ENCODE measurements at regions not wholly inside any gene's neighbourhood (a gene's known extent, or its start where the extent isn't known, plus 50 kb on each side); places are given as distances from the start of the nearest gene placed in this dataset.

DNA sequence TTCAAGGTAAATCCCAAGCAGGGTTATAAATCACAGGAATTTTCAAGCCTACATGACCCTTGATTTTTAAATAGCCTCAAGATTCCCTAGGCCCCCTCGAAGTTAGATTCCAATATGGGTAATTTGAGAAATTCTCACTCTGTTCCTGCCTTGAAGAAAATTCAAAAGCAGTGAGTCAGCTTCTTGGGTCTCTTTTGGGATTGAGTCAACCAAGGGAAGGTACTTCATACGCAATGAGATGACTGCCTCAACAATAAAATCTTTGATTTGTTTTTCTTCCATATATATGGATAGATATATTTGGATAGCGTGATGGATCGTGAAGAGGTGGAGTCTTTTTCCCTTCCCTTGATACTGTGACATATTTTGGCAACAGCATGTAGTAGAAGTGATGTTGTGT lies 180.4 kb upstream of the ATP2B1 start:
- no peak overlapping the region for H3K23ac ChIP-seq (ENCODE audit: insufficient read length, low read depth, low read length)
- H3K56ac ChIP-seq (ENCODE audit: insufficient read length, low read depth, low read length) = no peak overlapping the region
- H3K4me3 Mint-ChIP-seq = no peak overlapping the region
- no peak overlapping the region for H3K4me2 ChIP-seq (ENCODE audit: insufficient read depth, insufficient read length, low read length)
- H2BK12ac ChIP-seq (ENCODE audit: insufficient read length, low read depth, low read length) = no peak overlapping the region
- no peak overlapping the region for H2AFZ ChIP-seq (ENCODE audit: low read length)
- H3K4me1 ChIP-seq (ENCODE audit: insufficient read depth, low read length) = peaks cover 2% of the 10 kb centered on the region; the same call in 1 of the 2 replicates
- H4K5ac ChIP-seq (ENCODE audit: insufficient read length, low read depth, low read length) = no peak overlapping the region
- peaks cover 3% of the 10 kb centered on the region; the same call in 1 of the 2 replicates for H3K27me3 Mint-ChIP-seq (ENCODE audit: low read depth)
- H3K4ac ChIP-seq (ENCODE audit: low read depth, low read length) = no peak overlapping the region
- no peaks in the 10 kb centered on the region for H3K79me2 ChIP-seq (ENCODE audit: insufficient read depth, low read length)
- H3K79me1 ChIP-seq (ENCODE audit: insufficient read depth, low read depth, low read length, poor library complexity, severe bottlenecking) = no peaks in the 10 kb centered on the region
- H2BK120ac ChIP-seq (ENCODE audit: low read depth, low read length, poor library complexity, severe bottlenecking) = no peak overlapping the region
- no peak overlapping the region for H2BK20ac ChIP-seq (ENCODE audit: low read depth, low read length, poor library complexity, severe bottlenecking)
- H2AK5ac ChIP-seq (ENCODE audit: insufficient read length, low read length) = no peak overlapping the region
- peaks cover 6 to 9% of the 10 kb centered on the region in 2 experiments; a peak in 4 of 5 replicates for H3K9me3 Mint-ChIP-seq
- no peaks in the 10 kb centered on the region for H3K27me3 ChIP-seq (ENCODE audit: insufficient read depth, low read length)
- peaks cover 0 to 18% (median 7%) of the 10 kb centered on the region in 3 experiments; a peak in 4 of 7 replicates for H3K36me3 Mint-ChIP-seq (ENCODE audit: insufficient read depth in 1 of 3, low read depth in 3 of 3)
- no peak overlapping the region for H3K9ac ChIP-seq (ENCODE audit: extremely low read depth, insufficient read length, low read length)
- H3K27ac ChIP-seq (ENCODE audit: insufficient read length, low read depth, low read length) = no peak overlapping the region
- peaks cover 14 to 16% of the 10 kb centered on the region in 2 experiments for H3K4me1 Mint-ChIP-seq
- H3K27ac Mint-ChIP-seq = no peak overlapping the region
- H2BK15ac ChIP-seq (ENCODE audit: low read depth, low read length) = no peak overlapping the region
- no peaks in the 10 kb centered on the region for H3K23me2 ChIP-seq (ENCODE audit: insufficient read length, low read depth, low read length, poor library complexity, severe bottlenecking)
- H3K18ac ChIP-seq (ENCODE audit: insufficient read length, low read depth, low read length) = no peak overlapping the region
- H4K91ac ChIP-seq (ENCODE audit: insufficient read length, low read depth, low read length) = no peak overlapping the region
- no peak overlapping the region for H2BK5ac ChIP-seq (ENCODE audit: insufficient read length, low read length)
- no peak for DNase-seq
- WGBS (ENCODE audit: extremely low coverage, insufficient read length, low lambda C conversion rate) = no CpG with 5 or more reads among the region's 4 CpGs
- H3K14ac ChIP-seq (ENCODE audit: insufficient read depth, low read length) = no peak overlapping the region
- H4K8ac ChIP-seq (replicated peaks; ENCODE audit: insufficient read length, low read depth, low read length) = no peak overlapping the region
- TF ChIP-seq, protein P1, sequence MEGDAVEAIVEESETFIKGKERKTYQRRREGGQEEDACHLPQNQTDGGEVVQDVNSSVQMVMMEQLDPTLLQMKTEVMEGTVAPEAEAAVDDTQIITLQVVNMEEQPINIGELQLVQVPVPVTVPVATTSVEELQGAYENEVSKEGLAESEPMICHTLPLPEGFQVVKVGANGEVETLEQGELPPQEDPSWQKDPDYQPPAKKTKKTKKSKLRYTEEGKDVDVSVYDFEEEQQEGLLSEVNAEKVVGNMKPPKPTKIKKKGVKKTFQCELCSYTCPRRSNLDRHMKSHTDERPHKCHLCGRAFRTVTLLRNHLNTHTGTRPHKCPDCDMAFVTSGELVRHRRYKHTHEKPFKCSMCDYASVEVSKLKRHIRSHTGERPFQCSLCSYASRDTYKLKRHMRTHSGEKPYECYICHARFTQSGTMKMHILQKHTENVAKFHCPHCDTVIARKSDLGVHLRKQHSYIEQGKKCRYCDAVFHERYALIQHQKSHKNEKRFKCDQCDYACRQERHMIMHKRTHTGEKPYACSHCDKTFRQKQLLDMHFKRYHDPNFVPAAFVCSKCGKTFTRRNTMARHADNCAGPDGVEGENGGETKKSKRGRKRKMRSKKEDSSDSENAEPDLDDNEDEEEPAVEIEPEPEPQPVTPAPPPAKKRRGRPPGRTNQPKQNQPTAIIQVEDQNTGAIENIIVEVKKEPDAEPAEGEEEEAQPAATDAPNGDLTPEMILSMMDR (conservative IDR thresholded peaks at IDR 0.05) = no peak
- H3T11ph ChIP-seq (ENCODE audit: low read length) = no peak overlapping the region
- H4K20me1 ChIP-seq (ENCODE audit: control insufficient read depth, insufficient read depth, insufficient read length) = no peaks in the 10 kb centered on the region
- H3K9me3 ChIP-seq (ENCODE audit: control insufficient read depth, low read depth, low read length) = peaks cover 5% of the 10 kb centered on the region

Data from H9 (cell line).